ENCODE measurements at regions not wholly inside any gene's neighbourhood (a gene's known extent, or its start where the extent isn't known, plus 50 kb on each side); places are given as distances from the start of the nearest gene placed in this dataset.
"Not testable (repeated sequence)": the region's sequence is repeated elsewhere in the genome, so short reads cannot be mapped to it uniquely, and the experiment has no call there.

DNA sequence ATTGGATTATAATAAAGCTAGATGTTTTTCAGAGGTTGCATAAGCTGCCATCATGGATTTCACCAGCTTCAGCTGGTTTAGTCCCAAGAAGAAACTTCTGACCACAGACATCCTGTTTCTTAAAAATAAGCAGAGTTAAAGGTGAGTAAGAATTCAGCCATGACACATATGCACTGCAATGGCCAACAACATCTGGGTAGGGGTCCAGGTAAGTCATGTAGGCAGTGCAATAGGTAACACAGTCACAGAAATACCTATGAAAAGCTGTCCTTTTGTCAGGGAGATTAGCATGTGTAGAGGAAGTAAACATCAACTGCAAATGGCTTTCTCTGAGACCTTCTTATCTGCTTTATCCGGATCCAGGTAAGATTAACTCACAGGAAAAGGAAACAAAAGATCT, 85.6 kb downstream of the PPIAL4G start:
- TF ChIP-seq, protein P1, sequence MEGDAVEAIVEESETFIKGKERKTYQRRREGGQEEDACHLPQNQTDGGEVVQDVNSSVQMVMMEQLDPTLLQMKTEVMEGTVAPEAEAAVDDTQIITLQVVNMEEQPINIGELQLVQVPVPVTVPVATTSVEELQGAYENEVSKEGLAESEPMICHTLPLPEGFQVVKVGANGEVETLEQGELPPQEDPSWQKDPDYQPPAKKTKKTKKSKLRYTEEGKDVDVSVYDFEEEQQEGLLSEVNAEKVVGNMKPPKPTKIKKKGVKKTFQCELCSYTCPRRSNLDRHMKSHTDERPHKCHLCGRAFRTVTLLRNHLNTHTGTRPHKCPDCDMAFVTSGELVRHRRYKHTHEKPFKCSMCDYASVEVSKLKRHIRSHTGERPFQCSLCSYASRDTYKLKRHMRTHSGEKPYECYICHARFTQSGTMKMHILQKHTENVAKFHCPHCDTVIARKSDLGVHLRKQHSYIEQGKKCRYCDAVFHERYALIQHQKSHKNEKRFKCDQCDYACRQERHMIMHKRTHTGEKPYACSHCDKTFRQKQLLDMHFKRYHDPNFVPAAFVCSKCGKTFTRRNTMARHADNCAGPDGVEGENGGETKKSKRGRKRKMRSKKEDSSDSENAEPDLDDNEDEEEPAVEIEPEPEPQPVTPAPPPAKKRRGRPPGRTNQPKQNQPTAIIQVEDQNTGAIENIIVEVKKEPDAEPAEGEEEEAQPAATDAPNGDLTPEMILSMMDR (IDR thresholded peaks at IDR 0.05), result not testable (repeated sequence)
- not testable (repeated sequence) for TF ChIP-seq POLR2AphosphoS5 (IDR thresholded peaks at IDR 0.05)
